Activated CD8-positive, alpha-beta memory T cell treated with anti-CD3 and anti-CD28 coated beads for 36 hours (primary cell): ENCODE measurements at regions not wholly inside any gene's neighbourhood (a gene's known extent, or its start where the extent isn't known, plus 50 kb on each side); places are given as distances from the start of the nearest gene placed in this dataset.

Source experiments
- CTCF ChIA-PET: fragments of 350-600 bp; sonication (Branson Sonifier 250); formaldehyde crosslinking; loops from one replicate; lab custom pipeline; 2021; ENCODE audit warnings: antibody characterized with exemption; lab: Charles Lee
- POLR2A ChIA-PET: fragments of 350-600 bp; sonication (Branson Sonifier 250); formaldehyde crosslinking; loops from one replicate; lab custom pipeline; 2021; ENCODE audit warnings: antibody characterized with exemption; lab: Charles Lee

- ChIA-PET CTCF (interaction anchor here (1.2 kb wide), 1 partner anchor 8 kb away, joined by 3 read pairs; no protein-coding TSS in a partner anchor), POLR2A (no interaction called here)
Measured at GRCh38 chr5:126220725-126221124, 202.5 kb upstream of the GRAMD2B start.

- CTCF ChIA-PET, result no interaction called here
- POLR2A ChIA-PET, result no interaction called here
Measured at GRCh38 chr5:126228934-126229333, 194.3 kb upstream of the GRAMD2B start.

GRCh38 chr5:126233256-126233655 is 190.0 kb upstream of the GRAMD2B start:
- ChIA-PET POLR2A (no interaction called here), CTCF (no interaction called here)

GRCh38 chr5:126234563-126235195 is 188.5 kb upstream of the GRAMD2B start:
- CTCF ChIA-PET, result no interaction called here
- POLR2A ChIA-PET, result no interaction called here

GRCh38 chr5:126235628-126236027 is 187.6 kb upstream of the GRAMD2B start:
- ChIA-PET POLR2A (no interaction called here), CTCF (no interaction called here)

GRCh38 chr5:126236994-126237393 is 186.2 kb upstream of the GRAMD2B start:
- ChIA-PET CTCF (no interaction called here), POLR2A (no interaction called here)

- ChIA-PET POLR2A (no interaction called here), CTCF (no interaction called here)
Measured at GRCh38 chr5:126248611-126249010, 174.6 kb upstream of the GRAMD2B start.

GRCh38 chr5:126251024-126251423 is 172.2 kb upstream of the GRAMD2B start:
- ChIA-PET CTCF (no interaction called here), POLR2A (no interaction called here)

- POLR2A ChIA-PET, result no interaction called here
- CTCF ChIA-PET, result no interaction called here
Measured at GRCh38 chr5:126253406-126253805, 169.8 kb upstream of the GRAMD2B start.

GRCh38 chr5:126263591-126264184 is 159.5 kb upstream of the GRAMD2B start:
- ChIA-PET POLR2A (no interaction called here), CTCF (no interaction called here)

GRCh38 chr5:126265917-126266316 is 157.3 kb upstream of the GRAMD2B start:
- POLR2A ChIA-PET, result no interaction called here
- CTCF ChIA-PET, result no interaction called here

- CTCF ChIA-PET, result no interaction called here
- POLR2A ChIA-PET, result no interaction called here
Measured at GRCh38 chr5:126267438-126267837, 155.8 kb upstream of the GRAMD2B start.

GRCh38 chr5:126268697-126269315 is 154.4 kb upstream of the GRAMD2B start:
- POLR2A ChIA-PET, result no interaction called here
- CTCF ChIA-PET, result no interaction called here

- ChIA-PET CTCF (no interaction called here), POLR2A (no interaction called here)
Measured at GRCh38 chr5:126269511-126269910, 153.7 kb upstream of the GRAMD2B start.

- ChIA-PET POLR2A (no interaction called here), CTCF (no interaction called here)
Measured at GRCh38 chr5:126271141-126271540, 152.1 kb upstream of the GRAMD2B start.

GRCh38 chr5:126274076-126274762 is 149.0 kb upstream of the GRAMD2B start:
- ChIA-PET POLR2A (no interaction called here), CTCF (no interaction called here)

- CTCF ChIA-PET, result no interaction called here
- POLR2A ChIA-PET, result no interaction called here
Measured at GRCh38 chr5:126274763-126275125, 148.5 kb upstream of the GRAMD2B start.

GRCh38 chr5:126277762-126278161 is 145.4 kb upstream of the GRAMD2B start:
- POLR2A ChIA-PET, result no interaction called here
- CTCF ChIA-PET, result no interaction called here

GRCh38 chr5:126280343-126280742 is 142.9 kb upstream of the GRAMD2B start:
- ChIA-PET POLR2A (no interaction called here), CTCF (no interaction called here)

GRCh38 chr5:126280846-126281245 is 142.4 kb upstream of the GRAMD2B start:
- POLR2A ChIA-PET, result no interaction called here

More at GRCh38 chr5:126280846-126281245, 142.4 kb upstream of the GRAMD2B start:
- CTCF ChIA-PET, result no interaction called here
